PC-9 (cell line): ENCODE measurements at regions not wholly inside any gene's neighbourhood (a gene's known extent, or its start where the extent isn't known, plus 50 kb on each side); places are given as distances from the start of the nearest gene placed in this dataset.

Source experiments
- CTCF ChIP-seq: fragments of 200-600 bp; sonication (generic); conservative IDR thresholded peaks from 2 replicates; pipeline ENCODE4 v1.6.1; 2017; ENCODE audit warnings: mixed run types, antibody characterized with exemption, mild to moderate bottlenecking, moderate library complexity
- EZH2 ChIP-seq: fragments of 200-600 bp; sonication (generic); IDR thresholded peaks from 2 replicates; pipeline ENCODE4 v1.8.0; 2017; ENCODE audit warnings: antibody characterized with exemption, low read depth

GRCh38 chr5:162624110-162624509 lies 556.5 kb downstream of the GABRG2 start:
- TF ChIP-seq CTCF (no peak), EZH2 (no peak)
